B cell (primary cell): ENCODE measurements at regions not wholly inside any gene's neighbourhood (a gene's known extent, or its start where the extent isn't known, plus 50 kb on each side); places are given as distances from the start of the nearest gene placed in this dataset.

Experiments
- ATAC-seq: fragments of 200-7000 bp; cut with Tn5 transposase; one replicate; pipeline ENCODE4 v1.10.0; 2021; ENCODE audit warnings: low read depth, mild to moderate bottlenecking, moderate number of reproducible peaks, moderate library complexity
- CTCF ChIA-PET: fragments of 350-600 bp; sonication (Branson Sonifier 250); formaldehyde crosslinking; loops from one replicate; lab custom pipeline; 2021; ENCODE audit warnings: antibody characterized with exemption, inconsistent platforms; lab: Charles Lee
- POLR2A ChIA-PET: fragments of 350-600 bp; sonication (Branson Sonifier 250); formaldehyde crosslinking; loops from one replicate; lab custom pipeline; 2021; ENCODE audit warnings: antibody characterized with exemption; lab: Charles Lee
- DNase-seq: peaks from one replicate; pipeline ENCODE4 v3.0.0; 2013
- H2AFZ ChIP-seq: 2 replicates; pipeline ENCODE4 v1.6.1; 2012; ENCODE audit warnings: mild to moderate bottlenecking, low read depth, low read length; ENCODE audit not compliant: insufficient read depth, poor library complexity, severe bottlenecking
- H3K27ac ChIP-seq, 2 donors: 1 replicate in 1 of 2; 2 replicates in 1 of 2; pipeline ENCODE4 v1.5.1; 2012 to 2013; ENCODE audit warnings: low read length in 2 of 2, mild to moderate bottlenecking in 2 of 2, moderate library complexity in 1 of 2
- H3K27me3 ChIP-seq, 4 experiments: fragments of 200-600 bp in 1 of 4; sonication (generic) in 1 of 4; replicated peaks in 1 of 4; 1 replicate in 2 of 4; 2 replicates in 2 of 4; pipeline versions ENCODE4 v1.6.1 to v1.7.0; 2013 to 2016; ENCODE audit warnings: low read length in 3 of 4, mild to moderate bottlenecking in 2 of 4, mixed read lengths in 1 of 4, moderate library complexity in 1 of 4; ENCODE audit not compliant: insufficient read depth in 4 of 4, control insufficient read depth in 3 of 4; ENCODE audit errors: control extremely low read depth in 1 of 4
- H3K36me3 ChIP-seq, 2 experiments: replicated peaks in 1 of 2; 1 replicate in 1 of 2; 2 replicates in 1 of 2; pipeline versions ENCODE4 v1.6.1 to v1.7.1; 2013; ENCODE audit warnings: low read length in 1 of 2; ENCODE audit not compliant: insufficient read depth in 2 of 2, control insufficient read depth in 1 of 2; ENCODE audit errors: control extremely low read depth in 1 of 2, extremely low read depth in 1 of 2
- H3K4me1 ChIP-seq, 2 donors: fragments of 200-600 bp in 1 of 2; sonication (generic) in 1 of 2; 1 replicate in 1 of 2; 2 replicates in 1 of 2; pipeline versions ENCODE4 v1.5.1 to v1.6.1; 2013 to 2017; ENCODE audit warnings: low read length in 2 of 2; ENCODE audit not compliant: control insufficient read depth in 2 of 2, insufficient read depth in 2 of 2
- H3K4me2 ChIP-seq: replicated peaks from 2 replicates; pipeline ENCODE3; 2012; ENCODE audit warnings: mild to moderate bottlenecking, low read depth, low read length; ENCODE audit not compliant: poor library complexity, severe bottlenecking
- H3K4me3 ChIP-seq, 5 experiments: fragments of 200-600 bp in 1 of 5; sonication (generic) in 1 of 5; 1 replicate in 3 of 5; 2 replicates in 2 of 5; pipeline versions ENCODE4 v1.5.1 to v1.7.0; 2011 to 2016; ENCODE audit warnings: low read length in 4 of 5, mild to moderate bottlenecking in 4 of 5, low read depth in 2 of 5, control low read depth in 1 of 5, moderate library complexity in 1 of 5; ENCODE audit not compliant: insufficient read depth in 1 of 5; ENCODE audit errors: control extremely low read depth in 1 of 5, extremely low read depth in 1 of 5
- H3K79me2 ChIP-seq: fragments of 200-600 bp; sonication (generic); one replicate; pipeline ENCODE4 v1.6.0; 2016; ENCODE audit warnings: low read length; ENCODE audit not compliant: control insufficient read depth, insufficient read depth
- H3K9ac ChIP-seq: fragments of 200-600 bp; sonication (generic); 2 replicates; pipeline ENCODE4 v1.6.1; 2017; ENCODE audit warnings: mild to moderate bottlenecking, low read length, moderate library complexity
- H3K9me3 ChIP-seq, 3 donors: one replicate each; pipeline versions ENCODE4 v1.6.1 to v1.7.1; 2013; ENCODE audit warnings: low read length in 2 of 3; ENCODE audit not compliant: control insufficient read depth in 2 of 3, insufficient read depth in 1 of 3; ENCODE audit errors: control extremely low read depth in 1 of 3
- H4K20me1 ChIP-seq: 2 replicates; pipeline ENCODE4 v1.6.0; 2012; ENCODE audit warnings: mild to moderate bottlenecking, low read length; ENCODE audit not compliant: insufficient read depth, control insufficient read depth, poor library complexity, severe bottlenecking
- H3K27ac Mint-ChIP-seq: one replicate; pipeline ENCODE4 v1.8.0; 2021; ENCODE audit warnings: mixed read lengths
- H3K27me3 Mint-ChIP-seq: one replicate; pipeline ENCODE4 v1.8.0; 2021; ENCODE audit warnings: mixed read lengths
- H3K4me1 Mint-ChIP-seq: one replicate; pipeline ENCODE4 v1.8.0; 2021; ENCODE audit warnings: mixed read lengths
- H3K4me3 Mint-ChIP-seq: one replicate; pipeline ENCODE4 v1.8.0; 2021; ENCODE audit warnings: mixed read lengths
- H3K9me3 Mint-ChIP-seq: one replicate; pipeline ENCODE4 v1.8.0; 2022; ENCODE audit warnings: mixed read lengths; ENCODE audit not compliant: insufficient read depth
- CTCF ChIP-seq: fragments of 200-600 bp; IDR thresholded peaks from one replicate; pipeline ENCODE4 v1.8.0; 2022; ENCODE audit warnings: antibody characterized with exemption, mild to moderate bottlenecking
- EZH2 ChIP-seq: IDR thresholded peaks from 2 replicates; pipeline ENCODE4 v1.6.1; 2012; ENCODE audit warnings: borderline replicate concordance, low read depth, mild to moderate bottlenecking, moderate library complexity, low read length; ENCODE audit not compliant: insufficient read depth, poor library complexity, severe bottlenecking
- WGBS: methylation state at CpG from one replicate; pipeline ENCODE4 v1.1.5; 2013; ENCODE audit warnings: missing lambda C conversion rate; ENCODE audit not compliant: insufficient coverage; 5-methylcytosine and 5-hydroxymethylcytosine counted together
- intact Hi-C: fragments of 100-400 bp; cut with micrococcal nuclease; formaldehyde crosslinking; loops from one replicate; pipeline ENCODE4 v1.10.0; 2022

DNA sequence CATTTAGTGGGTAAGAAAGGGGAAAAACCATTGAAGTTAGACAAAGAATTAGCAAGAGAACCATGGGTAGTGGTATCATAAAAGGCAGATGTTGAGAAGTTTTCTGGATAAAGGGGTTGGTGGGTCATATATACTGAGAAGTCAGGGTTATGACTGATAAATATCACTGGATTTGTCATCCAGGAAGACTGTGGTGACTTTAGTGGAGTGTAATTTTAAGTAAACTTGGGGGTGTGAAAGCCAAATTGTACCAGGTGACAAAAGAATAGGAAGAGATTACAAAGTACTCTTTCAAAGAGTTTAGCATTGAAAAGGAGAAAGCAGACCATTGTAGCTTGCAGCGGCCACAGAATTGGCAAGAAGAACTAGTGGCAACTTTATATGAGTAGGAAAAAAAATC, 315.2 kb upstream of the DMAC1 start:
- ChIA-PET POLR2A (no interaction called here), CTCF (no interaction called here)

DNA sequence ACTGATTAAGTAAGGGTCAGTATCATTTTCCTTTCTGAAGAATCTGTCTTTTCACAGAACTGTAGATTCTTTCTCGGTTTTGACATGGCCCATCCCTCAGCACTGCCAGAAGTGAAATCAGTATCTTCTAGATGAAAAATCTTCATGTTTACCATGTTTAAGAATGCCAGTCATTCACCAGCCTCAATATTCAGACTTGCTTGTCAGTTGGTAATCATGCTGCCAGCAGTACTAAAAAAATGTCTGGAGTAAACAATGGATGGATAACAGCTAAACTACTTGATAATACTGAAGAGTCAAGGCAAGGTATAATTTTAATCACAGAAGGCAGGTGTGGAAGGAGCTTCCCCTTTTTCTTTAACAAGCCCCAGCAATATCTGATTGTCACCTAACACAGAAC, 306.8 kb upstream of the DMAC1 start:
- H2AFZ ChIP-seq = no peak overlapping the region
- WGBS = no CpG with 5 or more reads among the region's 1 CpG
- TF ChIP-seq CTCF (no peak), EZH2 (no peak)
- H3K27me3 ChIP-seq = no peaks in the 10 kb centered on the region
- Mint-ChIP-seq H3K9me3 (no peaks in the 10 kb centered on the region), H3K4me3 (no peak overlapping the region), H3K27ac (no peak overlapping the region), H3K4me1 (peaks cover 3% of the 10 kb centered on the region), H3K27me3 (peaks cover 8% of the 10 kb centered on the region)
- H3K27ac ChIP-seq = no peak overlapping the region
- H3K4me2 ChIP-seq = no peak overlapping the region
- intact Hi-C loops = no loop called here
- no peak overlapping the region for H3K9ac ChIP-seq
- H3K4me3 ChIP-seq = no peak overlapping the region
- ChIA-PET POLR2A (no interaction called here), CTCF (no interaction called here)
- H3K4me1 ChIP-seq = no peaks in the 10 kb centered on the region
- ATAC-seq (no peak), DNase-seq (no peak)
- H4K20me1 ChIP-seq = no peaks in the 10 kb centered on the region
- H3K9me3 ChIP-seq = no peaks in the 10 kb centered on the region
- no peaks in the 10 kb centered on the region for H3K79me2 ChIP-seq
- H3K36me3 ChIP-seq = no peaks in the 10 kb centered on the region

More for the DNA sequence above, 315.2 kb upstream of the DMAC1 start:
- H3K9me3 ChIP-seq = no peaks in the 10 kb centered on the region
- no peak for TF ChIP-seq EZH2
- TF ChIP-seq CTCF = no peak
- no peaks in the 10 kb centered on the region for H4K20me1 ChIP-seq
- no peaks in the 10 kb centered on the region for H3K9me3 Mint-ChIP-seq
- no peak overlapping the region for H3K27ac ChIP-seq
- H3K4me1 ChIP-seq = no peaks in the 10 kb centered on the region
- ATAC-seq = no peak
- H3K27me3 Mint-ChIP-seq = no peaks in the 10 kb centered on the region
- no peak for DNase-seq
- H2AFZ ChIP-seq = no peak overlapping the region
- no peak overlapping the region for H3K27ac Mint-ChIP-seq
- H3K4me1 Mint-ChIP-seq = peaks cover 5% of the 10 kb centered on the region
- H3K36me3 ChIP-seq = no peaks in the 10 kb centered on the region
- H3K4me3 Mint-ChIP-seq = no peak overlapping the region
- WGBS = no CpG with 5 or more reads among the region's 1 CpG
- no peaks in the 10 kb centered on the region for H3K79me2 ChIP-seq
- H3K4me3 ChIP-seq = no peak overlapping the region
- intact Hi-C loops = no loop called here
- no peak overlapping the region for H3K9ac ChIP-seq
- no peak overlapping the region for H3K4me2 ChIP-seq
- no peaks in the 10 kb centered on the region for H3K27me3 ChIP-seq
